Esophagus mucosa (tissue), 1 donor: ENCODE measurements at regions not wholly inside any gene's neighbourhood (a gene's known extent, or its start where the extent isn't known, plus 50 kb on each side); places are given as distances from the start of the nearest gene placed in this dataset.
A peak's percentile ranks its signal among the peaks of the same experiment; 100 is the strongest.

Experiments
- ATAC-seq: fragments of 200-7000 bp; cut with Tn5 transposase; one replicate; pipeline ENCODE4 v1.9.1; 2020
- donor health status: DM: yes; HTN: yes; CAD: no.

- ATAC-seq: no peak
These were observed 56.4 kb upstream of the ITGA6 start for GRCh38 chr2:172370821-172371455.

GRCh38 chr2:172372436-172372835 is 55.0 kb upstream of the ITGA6 start:
- peak; percentile 83 for ATAC-seq

GRCh38 chr2:172373076-172373475 is 54.3 kb upstream of the ITGA6 start:
- ATAC-seq: no peak

- ATAC-seq: peak; percentile 39
These were observed 53.6 kb upstream of the ITGA6 start for GRCh38 chr2:172373766-172374165.

- ATAC-seq: no peak
These were observed 52.8 kb upstream of the ITGA6 start for GRCh38 chr2:172374318-172375240.

- ATAC-seq: peak; percentile 46
These were observed 52.1 kb upstream of the ITGA6 start for GRCh38 chr2:172375251-172375650.

- no peak for ATAC-seq
These were observed 51.4 kb upstream of the ITGA6 start for GRCh38 chr2:172376016-172376415.

- ATAC-seq: no peak
These were observed 50.8 kb upstream of the ITGA6 start for GRCh38 chr2:172376505-172377125.

GRCh38 chr2:172377408-172377807 is 50.0 kb upstream of the ITGA6 start:
- ATAC-seq: no peak
